NCI-H2107 (cell line): ENCODE measurements at regions not wholly inside any gene's neighbourhood (a gene's known extent, or its start where the extent isn't known, plus 50 kb on each side); places are given as distances from the start of the nearest gene placed in this dataset.

Experiments
- DNase-seq: peaks from one replicate; lab custom pipeline; 2025; lab: John Stamatoyannopoulos, UW

DNA sequence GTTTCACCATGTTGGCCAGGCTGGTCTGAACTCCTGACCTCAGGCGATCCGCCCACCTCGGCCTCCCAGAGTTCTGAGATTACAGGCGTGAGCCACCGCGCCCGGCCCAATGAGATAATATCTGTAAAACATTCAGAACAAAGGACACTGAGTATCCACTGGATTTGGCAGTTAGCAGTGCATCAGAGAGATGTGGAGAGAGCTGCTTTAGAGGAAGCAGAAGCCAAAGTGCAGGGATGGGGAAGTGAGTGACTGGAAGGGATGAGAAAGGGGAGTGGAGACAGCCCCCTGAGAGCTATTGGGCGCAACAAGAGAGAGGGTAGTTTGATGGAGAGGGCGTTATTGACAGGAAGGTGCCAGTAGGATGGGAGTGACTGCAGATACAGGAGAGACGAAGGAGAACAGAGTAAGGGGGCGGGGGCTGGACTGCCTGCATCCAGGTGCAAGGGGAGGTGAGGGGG, 157.5 kb upstream of the SHB start:
- peak; percentile 67 for DNase-seq

DNA sequence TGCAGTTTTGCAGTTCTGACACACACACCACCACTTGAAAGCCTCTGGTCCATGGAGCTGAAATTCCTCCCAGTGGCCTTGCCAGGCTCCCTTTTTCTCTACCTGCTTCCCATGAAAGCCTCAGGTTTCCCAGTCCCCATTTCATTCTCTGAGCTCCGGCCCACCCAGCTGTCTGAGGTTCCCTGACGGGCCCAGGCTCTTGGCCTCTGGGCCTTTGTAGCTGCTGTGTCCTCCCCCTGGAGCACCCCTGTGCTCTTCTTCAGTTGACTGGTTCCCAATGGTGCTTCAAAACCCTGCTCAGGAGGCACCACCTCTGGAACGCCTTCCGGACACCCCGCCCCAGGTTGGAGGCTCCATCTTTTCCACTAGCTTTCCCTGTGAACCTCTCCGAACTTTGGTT, 155.9 kb upstream of the SHB start:
- no peak for DNase-seq

DNA sequence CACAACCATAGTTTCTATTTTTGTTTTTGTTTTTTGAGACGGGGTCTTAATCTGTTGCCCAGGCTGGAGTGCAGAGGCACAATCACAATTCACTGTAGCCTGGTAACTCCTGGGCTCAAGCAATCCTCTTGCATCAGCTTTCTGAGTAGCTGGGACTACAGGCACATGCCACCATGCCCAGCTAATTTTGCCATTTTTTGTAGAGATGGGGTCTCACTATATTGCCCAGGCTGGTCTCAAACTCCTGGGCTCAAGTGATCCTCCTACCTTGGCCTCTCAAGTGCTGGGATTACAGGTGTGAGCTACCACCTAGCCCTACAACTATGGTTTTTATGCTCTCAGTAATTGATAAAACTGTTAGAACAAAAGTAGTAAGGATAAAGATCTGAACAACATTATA, 147.5 kb upstream of the SHB start:
- no peak for DNase-seq

DNA sequence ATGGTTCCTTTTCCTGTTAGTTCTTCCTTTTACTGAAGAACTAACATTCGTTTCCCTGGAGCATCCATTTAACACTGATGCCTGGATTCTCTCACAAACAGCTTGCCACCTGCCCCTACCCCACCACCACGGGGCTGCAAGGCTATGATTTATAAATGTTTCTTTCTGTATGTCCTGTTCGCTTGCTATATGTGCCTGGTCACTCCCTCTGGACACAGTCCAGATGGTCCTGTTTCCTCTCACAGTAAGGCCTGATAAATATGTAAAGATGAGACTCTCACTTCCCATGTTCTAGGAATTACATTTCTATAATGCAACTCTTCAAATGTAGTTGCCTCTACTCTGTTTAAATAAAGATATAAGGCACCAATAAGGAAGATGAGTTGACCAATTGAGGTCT, 146.4 kb upstream of the SHB start:
- DNase-seq = no peak

DNA sequence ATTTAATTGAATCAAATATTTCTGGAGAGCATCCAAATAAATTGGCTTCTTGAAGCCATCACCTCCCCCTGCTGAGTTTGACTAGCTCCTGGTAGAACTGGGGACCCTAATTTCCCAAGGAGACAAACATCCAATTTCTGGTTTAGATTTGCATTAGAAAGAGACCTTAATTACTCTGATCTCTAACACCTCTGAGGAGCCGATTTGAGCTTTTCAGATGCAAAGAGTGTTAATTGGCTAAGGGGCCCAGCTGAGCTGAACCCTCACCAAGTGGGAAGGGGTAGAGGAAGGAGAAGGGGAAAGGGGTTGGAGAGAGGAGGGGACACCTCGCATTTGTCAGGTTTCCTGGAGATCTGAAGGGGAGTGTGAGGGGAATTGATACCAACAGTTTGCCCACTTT, 145.4 kb upstream of the SHB start:
- no peak for DNase-seq

DNA sequence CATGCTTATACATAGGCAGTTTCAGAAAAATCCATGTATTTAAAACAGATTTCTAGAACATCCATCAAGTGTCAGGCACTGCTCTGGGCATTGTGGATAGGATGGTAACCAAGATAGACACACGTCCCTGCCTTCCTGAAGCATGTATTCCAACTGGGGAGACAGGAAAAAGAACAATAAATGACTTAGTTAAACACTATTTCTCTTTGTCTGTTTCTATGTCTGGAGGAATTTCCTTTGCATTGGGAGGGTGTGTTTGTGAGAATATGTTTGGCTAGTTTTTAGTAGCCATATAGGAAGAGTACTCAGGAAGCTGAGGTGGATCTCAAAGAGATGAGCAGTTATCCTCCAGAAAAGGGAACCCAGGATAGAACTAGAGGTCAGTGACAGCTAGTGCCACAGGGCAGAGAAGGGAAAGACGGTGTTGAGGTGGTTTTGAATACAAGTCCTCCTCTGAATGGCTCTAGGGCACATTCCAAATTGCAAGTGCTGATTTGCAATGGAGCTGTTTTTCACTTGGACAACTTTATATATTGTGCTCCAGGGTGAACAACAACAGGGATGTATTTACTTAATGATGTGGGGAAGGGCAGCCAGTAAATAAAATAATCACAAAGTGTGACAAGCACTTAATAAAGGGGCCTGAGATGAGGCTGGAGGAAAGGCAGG, 144.7 kb upstream of the SHB start:
- DNase-seq = no peak

DNA sequence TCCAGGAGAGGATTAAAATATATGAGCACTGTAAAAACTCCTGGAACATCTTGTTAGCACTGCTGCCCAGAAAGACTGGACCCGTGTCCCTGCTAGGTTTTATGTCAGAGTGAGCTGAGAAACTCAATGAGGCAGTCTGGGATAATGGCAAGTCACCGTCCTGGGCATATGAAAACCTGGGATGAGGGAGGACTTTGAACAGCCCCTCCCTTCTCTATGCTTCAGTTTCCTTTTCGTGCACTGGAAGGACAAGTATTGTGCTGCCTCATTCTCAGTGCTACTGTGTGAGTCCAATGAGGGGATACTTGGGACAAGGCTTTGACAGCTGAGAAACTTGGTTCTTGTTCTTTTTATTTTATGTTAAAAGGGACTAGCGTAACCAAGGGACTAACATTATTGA, 143.0 kb upstream of the SHB start:
- no peak for DNase-seq

DNA sequence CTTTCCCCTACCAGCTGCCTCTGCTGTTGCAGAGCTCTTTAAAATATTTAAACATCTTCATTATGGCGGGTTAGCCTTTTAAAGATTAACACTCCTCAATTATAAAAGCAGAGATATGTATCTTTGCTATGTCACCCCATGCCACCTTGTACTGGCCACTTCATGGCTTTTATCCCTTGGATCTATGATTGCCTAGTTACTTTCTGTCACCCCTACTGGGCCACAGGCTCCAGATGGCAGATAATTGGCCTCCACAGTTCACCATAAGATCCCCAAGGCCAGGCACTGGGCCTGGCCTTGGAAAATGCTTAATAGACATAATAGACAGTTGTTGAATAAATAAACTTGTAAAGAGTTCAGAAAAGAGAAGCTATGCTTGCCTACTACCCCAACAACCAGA, 142.0 kb upstream of the SHB start:
- DNase-seq = no peak

DNA sequence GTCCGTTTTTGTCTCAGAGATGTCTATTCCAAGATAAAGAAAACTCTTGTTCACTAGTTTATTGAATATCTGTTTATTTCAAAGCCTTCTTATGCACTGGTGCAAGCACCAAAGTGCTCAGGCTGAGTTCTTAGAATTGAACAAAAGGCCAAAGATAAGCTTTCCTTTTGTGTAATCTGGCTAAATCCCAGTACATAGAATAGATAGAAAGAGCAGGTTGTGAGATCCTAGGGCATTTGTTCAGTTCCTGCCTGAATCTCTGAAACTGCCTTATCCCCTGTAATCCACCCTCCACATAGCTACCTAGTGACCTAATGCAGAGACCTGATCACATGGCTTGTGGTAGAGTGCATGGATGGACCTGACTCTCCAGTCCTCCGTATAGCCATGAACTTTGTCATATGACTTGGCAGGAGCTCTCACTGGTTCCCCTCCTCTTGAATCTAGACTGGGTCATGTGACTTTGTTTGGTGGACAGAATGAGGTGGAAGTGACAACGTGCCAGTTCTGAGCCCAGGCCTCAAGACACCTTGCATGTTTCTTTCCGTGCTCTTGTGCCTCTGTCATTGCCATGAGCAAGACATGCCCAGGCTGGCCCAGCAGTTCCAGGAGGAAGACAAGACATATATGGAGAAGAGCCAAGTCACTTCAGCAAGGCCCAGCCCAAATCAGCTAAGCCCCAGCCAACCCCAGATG, 139.3 kb upstream of the SHB start:
- no peak for DNase-seq

DNA sequence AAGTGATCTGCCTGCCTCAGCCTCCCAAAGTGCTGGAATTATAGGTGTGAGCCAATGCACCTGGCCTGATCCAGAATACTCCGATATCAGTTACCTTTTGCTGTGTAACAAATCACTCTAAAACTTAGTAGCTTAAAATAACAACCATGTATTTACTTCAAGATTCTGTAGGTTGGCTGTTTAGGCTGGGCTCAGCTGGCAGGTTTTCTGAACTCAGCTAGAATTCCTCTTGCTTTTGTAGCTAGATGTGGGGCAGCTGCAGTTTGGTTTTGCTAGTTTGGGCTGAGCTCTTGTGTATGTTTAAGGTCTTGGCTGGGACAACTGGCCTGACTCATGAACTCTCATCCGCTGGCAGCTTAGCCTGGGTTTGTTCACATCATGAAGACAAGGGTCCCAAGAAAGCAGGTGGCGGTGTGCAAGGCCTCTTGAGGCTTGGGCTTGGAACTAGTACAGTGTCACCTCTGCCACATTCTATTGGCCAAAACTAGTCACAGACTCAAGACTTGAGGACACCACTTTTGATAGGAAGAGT, 138.3 kb upstream of the SHB start:
- DNase-seq = no peak

DNA sequence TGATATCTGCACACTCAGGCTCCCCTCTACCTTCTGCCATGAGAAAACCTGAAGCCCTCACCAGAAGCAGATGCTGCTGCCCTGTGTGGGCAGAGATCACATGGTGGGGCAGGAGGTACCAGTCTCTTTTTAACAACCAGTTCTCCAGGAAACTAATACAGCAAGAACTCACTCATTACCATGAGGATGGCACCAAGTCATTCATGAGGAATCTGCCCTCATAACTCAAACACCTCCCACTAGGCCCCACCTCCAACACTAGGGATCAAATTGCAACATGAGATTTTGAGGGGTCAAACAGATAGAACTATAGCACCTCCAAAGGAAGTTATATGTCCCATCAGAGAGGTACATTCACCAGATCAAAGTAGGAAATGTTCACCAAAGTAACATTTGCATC, 136.3 kb upstream of the SHB start:
- no peak for DNase-seq

DNA sequence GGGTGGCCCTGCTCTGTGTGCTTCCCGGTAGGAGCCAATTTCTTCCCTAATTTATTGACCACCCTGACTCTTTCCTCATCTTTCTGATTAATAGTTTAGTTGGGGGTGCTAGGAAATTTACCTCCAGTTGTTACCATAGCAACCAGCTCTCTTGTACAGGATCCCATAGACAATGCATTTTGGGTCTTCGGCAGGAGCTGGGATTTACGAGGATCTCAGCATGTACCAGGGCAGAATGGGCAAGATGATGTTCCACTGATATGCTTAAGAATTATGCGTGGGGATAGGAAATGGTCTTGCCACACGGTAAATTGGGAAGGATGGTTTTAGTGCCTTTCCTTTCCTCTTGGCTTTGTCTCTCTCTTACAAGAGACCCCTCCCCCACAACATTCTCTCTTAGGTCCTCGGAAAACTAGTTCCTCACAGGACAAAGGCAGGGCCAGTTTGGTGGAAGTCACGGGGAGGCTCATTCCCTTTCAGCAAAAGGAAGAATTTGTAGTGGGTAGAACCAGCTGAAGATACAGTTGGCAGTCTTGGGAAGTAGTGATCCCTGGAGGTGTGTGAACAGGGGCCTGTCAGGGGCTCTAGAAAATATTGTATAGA, 133.4 kb upstream of the SHB start:
- no peak for DNase-seq

DNA sequence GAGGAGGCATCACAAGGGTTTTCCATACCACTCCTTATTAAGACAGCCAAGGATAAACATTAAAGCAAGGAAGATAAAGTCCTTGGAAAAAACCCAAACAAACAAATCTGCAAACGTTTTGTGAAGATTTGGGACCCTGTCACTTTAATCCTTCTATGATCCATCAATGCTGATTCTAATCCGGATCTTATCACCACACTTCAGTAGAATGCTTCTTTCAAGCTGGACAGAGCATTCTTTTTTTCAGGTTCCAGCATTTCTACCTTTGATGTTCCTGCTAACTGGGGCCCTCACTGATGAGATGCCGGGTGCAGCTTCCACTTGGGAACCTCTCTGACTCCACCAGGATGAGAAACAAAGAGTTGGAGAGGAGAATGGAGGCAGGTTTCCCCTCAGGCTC, 132.8 kb upstream of the SHB start:
- no peak for DNase-seq

DNA sequence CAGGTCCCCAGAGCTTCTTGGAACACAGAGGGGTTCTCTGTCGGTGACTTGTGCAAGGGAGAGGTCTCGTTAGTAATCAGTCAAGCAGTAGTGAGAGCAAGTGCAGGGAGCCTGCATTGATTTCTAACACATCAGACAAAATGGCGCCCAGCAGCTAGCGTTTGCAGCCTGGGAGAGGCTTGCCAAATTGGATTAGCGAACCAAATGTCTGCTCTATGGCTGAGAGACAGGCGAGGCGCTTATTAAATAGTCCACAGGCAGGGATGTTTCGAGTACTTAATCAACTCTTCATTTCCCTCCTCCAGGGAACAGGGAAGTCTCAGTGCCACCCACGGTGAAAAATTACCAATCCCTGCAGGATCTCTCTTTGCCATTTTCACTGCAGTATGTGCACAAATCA, 131.4 kb upstream of the SHB start:
- no peak for DNase-seq

DNA sequence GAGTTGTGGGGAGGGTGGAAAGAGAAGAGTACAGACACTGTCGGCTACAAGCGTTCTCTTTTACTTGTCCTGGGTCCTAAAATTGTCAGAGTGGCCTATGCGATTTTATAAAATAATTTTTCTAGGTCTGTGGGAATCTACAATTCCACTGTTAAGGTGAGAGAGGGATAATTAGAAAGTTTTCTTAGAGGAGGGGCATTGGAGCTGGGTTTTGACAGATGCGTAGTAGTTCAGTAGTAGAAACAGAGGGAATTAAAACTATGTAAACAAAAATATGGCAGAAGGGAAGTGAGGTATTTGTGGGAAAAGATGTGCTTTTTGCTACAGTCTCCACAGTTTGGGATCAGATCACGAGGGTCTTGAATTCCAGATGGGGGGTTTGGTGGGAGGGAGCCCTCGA, 129.1 kb upstream of the SHB start:
- no peak for DNase-seq

DNA sequence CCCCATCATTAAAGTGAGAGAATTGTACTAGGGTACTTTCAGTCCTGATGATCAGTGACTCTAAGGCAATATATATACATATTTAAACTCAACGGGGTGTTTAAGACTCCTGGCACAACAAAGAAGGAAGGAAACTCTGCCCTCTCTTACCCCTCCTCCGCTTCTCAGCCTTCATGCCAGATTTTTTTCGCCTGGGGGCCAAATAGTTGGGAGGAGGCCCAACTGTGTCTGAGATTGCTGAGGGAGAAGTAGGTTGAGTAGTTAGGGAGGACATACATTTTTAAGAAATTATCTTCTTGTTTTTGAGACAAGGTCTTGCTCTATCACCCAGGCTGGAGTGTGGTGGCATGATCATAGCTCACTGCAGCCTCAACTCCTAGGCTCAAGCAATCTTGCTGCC, 127.7 kb upstream of the SHB start:
- no peak for DNase-seq

DNA sequence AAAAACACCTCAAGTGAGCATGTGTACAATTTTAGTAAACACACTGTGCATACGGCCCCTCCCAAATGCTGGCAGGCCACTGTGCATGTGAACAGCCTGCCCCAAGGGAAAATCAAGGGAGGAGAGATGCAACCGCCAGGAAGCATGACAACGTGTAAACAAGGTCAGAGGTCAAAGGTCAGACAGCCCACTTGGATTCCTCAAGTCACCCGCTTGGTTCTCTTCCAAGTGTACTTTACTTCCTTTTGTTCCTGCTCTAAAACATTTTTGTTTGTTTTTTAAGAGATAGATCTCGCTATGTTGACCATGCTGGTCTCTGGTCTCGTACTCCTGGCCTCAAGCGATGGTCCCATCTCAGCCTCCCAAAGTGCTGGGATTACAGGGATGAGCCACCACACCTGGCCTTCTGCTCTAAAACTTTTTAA, 126.7 kb upstream of the SHB start:
- no peak for DNase-seq

DNA sequence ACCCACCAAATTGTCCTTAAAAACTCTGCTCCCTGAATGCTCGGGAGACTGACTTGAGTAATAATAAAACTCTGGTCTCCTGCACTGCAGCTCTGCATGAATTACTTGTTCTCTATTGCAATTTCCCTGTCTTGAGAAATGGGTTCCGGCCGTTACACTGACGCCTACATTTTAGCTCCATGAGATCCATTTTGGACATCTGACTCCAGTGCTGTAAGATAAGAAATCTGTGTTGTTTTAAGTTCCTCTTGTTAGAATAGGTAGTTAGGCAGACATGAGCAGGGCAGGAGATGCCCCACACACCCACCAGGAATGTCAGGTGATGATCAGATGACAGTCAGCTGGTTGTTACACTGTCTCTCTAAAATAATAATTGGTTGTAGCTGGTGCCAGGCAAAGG, 125.8 kb upstream of the SHB start:
- DNase-seq = no peak

DNA sequence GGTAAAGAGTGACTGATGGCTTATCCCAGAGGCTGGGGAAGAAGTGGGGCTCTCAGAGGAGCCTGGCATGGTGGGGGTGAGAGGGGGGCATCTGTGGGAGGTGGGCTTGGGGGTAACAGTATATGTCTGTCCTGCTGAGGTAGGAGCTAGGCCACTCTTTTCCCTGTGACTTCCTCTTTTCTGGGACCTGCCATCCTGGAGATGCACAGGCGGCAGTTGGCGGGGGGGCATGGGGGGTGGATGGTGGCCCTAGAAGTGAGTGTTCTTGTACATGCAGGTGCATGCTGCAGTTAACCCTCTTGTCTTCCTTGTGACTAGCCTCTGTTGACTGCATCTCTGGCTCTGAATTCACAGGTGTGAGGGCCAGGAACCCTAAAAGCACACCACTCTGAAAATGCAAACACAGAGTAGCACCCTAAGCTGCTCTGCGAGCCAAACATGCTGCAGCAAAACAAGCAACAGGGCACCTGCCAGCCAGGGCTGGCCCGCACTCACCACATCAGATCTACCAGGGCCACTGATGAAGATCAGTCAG, 123.8 kb upstream of the SHB start:
- DNase-seq = no peak

DNA sequence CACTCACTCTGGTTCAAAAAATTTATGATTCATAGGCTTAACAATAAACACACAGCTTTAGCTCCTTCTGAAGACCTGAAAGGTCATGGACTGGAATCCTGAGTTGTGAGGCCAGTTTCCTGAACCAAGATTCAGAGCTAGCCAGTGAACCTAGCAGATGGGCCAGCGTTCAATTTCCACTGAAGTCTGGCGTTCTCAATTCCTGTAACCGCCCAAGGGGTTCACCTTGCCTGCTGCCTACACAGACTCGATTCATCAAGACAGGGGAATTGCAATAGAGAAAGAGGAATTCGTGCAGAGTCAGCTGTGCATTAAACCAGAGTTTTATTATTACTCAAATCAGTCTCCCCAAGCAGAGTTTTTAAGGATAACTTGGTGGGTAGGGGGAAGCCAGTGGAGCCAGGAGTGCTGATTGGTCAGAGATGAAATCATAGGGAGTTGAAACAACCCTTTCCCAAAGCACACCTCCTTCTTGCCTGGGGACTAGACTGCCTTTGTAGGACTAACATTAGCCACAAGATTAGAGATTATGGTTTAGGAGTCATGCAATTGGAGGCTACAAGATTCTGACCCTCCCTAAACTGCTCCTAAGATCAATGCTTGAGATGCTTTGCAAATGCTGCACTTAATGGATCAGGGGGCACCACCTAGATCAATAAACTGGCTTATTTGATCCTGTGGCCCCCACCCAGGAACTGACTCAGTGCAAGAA, 117.5 kb upstream of the SHB start:
- no peak for DNase-seq

DNA sequence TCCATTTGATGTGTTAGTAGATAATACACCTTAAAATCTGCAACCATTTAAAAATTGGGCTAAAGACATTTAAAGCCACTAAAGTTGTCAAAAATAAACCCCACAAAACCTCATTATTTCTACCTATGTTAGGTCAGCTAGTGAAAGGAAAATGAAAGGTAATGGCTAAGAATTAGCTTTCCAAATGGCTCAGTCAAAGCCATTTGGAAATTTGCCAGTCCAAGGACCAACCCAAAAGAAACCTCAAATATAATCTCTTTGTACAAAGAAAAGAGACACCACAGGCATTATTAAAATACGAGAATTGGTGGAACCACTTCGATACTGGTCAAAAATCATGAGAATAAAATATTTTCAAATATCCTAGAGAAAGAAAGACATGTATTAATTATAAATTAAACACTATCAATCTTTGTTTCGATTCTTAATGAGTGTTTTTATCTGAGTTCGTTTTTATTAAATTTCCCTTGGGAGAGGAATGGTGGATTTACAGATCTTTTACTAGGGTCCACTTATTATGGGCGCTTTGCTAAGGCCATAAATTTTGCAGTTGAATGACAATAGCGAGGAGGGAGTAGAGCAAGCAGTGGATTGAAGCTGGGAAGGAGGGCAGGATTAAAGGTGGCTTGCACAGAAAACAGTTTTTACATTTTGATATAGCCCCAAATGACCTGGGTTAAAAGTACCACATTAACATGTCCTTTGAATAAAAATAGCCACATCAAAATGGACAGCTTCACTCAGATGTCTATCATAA, 116.8 kb upstream of the SHB start:
- no peak for DNase-seq
